Breast epithelium (tissue), 4 donors: ENCODE measurements at regions not wholly inside any gene's neighbourhood (a gene's known extent, or its start where the extent isn't known, plus 50 kb on each side); places are given as distances from the start of the nearest gene placed in this dataset.

Experiments used
- DNase-seq, 2 donors: peaks; one replicate each; pipeline ENCODE4 v3.0.0-alpha.2; 2019; ENCODE audit warnings: low spot score in 2 of 2
- H3K27ac ChIP-seq, 2 donors: fragments of 200-600 bp; sonication (generic) in 1 of 2; one replicate each; pipeline ENCODE4 v1.5.1; 2016 to 2019; ENCODE audit warnings: mild to moderate bottlenecking in 1 of 2
- H3K27me3 ChIP-seq, 2 donors: fragments of 200-600 bp; sonication (generic) in 1 of 2; one replicate each; pipeline versions ENCODE4 v1.5.1 to v1.6.0; 2017 to 2019; ENCODE audit warnings: control low read depth in 1 of 2, mild to moderate bottlenecking in 1 of 2
- H3K36me3 ChIP-seq: fragments of 200-600 bp; one replicate; pipeline ENCODE4 v1.5.1; 2019
- H3K4me1 ChIP-seq, 2 donors: fragments of 200-600 bp; sonication (generic); one replicate each; pipeline ENCODE4 v1.5.1; 2016 to 2019; ENCODE audit warnings: control low read depth in 1 of 2
- H3K4me3 ChIP-seq, 3 donors: fragments of 200-600 bp; sonication (generic); 1 replicate in 2 of 3; 2 replicates in 1 of 3; pipeline ENCODE4 v1.5.1; 2016 to 2019; ENCODE audit warnings: mild to moderate bottlenecking in 3 of 3, moderate library complexity in 2 of 3
- H3K9me3 ChIP-seq, 2 donors: fragments of 200-600 bp; sonication (generic) in 1 of 2; one replicate each; pipeline ENCODE4 v1.5.1; 2016 to 2019; ENCODE audit warnings: control low read depth in 1 of 2
- CTCF ChIP-seq, 3 donors: fragments of 450-650 bp; IDR thresholded peaks; one replicate each; pipeline ENCODE4 v1.5.1; 2016 to 2017; ENCODE audit warnings: antibody characterized with exemption in 3 of 3, mild to moderate bottlenecking in 3 of 3, moderate library complexity in 3 of 3
- POLR2A ChIP-seq: fragments of 450-650 bp; IDR thresholded peaks from one replicate; pipeline ENCODE4 v1.6.1; 2016; ENCODE audit warnings: antibody characterized with exemption, mild to moderate bottlenecking, moderate library complexity
- POLR2AphosphoS5 ChIP-seq, 3 donors: sonication (generic); formaldehyde crosslinking; IDR thresholded peaks; one replicate each; pipeline ENCODE4 v1.6.1; 2017; ENCODE audit warnings: antibody characterized with exemption in 3 of 3
- intact Hi-C: fragments of 100-400 bp; cut with DNase I; formaldehyde crosslinking; loops from one replicate; pipeline ENCODE4 v1.15.1; 2023; ENCODE audit warnings: low total_unique reads

- intact Hi-C loops, result no loop called here
- Histone ChIP-seq H3K4me3 (no peak overlapping the region), H3K9me3 (no peaks in the 10 kb centered on the region), H3K27me3 (no peaks in the 10 kb centered on the region), H3K27ac (no peak overlapping the region), H3K36me3 (no peaks in the 10 kb centered on the region), H3K4me1 (no peaks in the 10 kb centered on the region)
- no peak for DNase-seq
- TF ChIP-seq POLR2A (no peak), CTCF (IDR thresholded peaks at IDR 0.05) (no peak), POLR2AphosphoS5 (IDR thresholded peaks at IDR 0.05) (no peak)
Measured at GRCh38 chr3:176428552-176428951, 768.7 kb downstream of the TBL1XR1 start.

GRCh38 chr3:176426371-176426770 is 770.9 kb downstream of the TBL1XR1 start:
- intact Hi-C loops, result no loop called here
- H3K27ac ChIP-seq, result no peak overlapping the region
- no peak for DNase-seq

GRCh38 chr3:176416870-176417269 is 780.4 kb downstream of the TBL1XR1 start:
- Histone ChIP-seq H3K27ac (no peak overlapping the region), H3K4me1 (no peaks in the 10 kb centered on the region), H3K9me3 (no peaks in the 10 kb centered on the region), H3K36me3 (no peaks in the 10 kb centered on the region), H3K27me3 (no peaks in the 10 kb centered on the region), H3K4me3 (no peak overlapping the region)
- no peak for DNase-seq
- no peak for TF ChIP-seq POLR2A
- TF ChIP-seq POLR2AphosphoS5 (IDR thresholded peaks at IDR 0.05), result no peak
- TF ChIP-seq CTCF (IDR thresholded peaks at IDR 0.05), result no peak
- intact Hi-C loops, result no loop called here

More at GRCh38 chr3:176426371-176426770, 770.9 kb downstream of the TBL1XR1 start:
- TF ChIP-seq POLR2AphosphoS5 (IDR thresholded peaks at IDR 0.05) (no peak), POLR2A (no peak), CTCF (IDR thresholded peaks at IDR 0.05) (no peak)
- Histone ChIP-seq H3K27me3 (no peaks in the 10 kb centered on the region), H3K4me1 (no peaks in the 10 kb centered on the region), H3K36me3 (no peaks in the 10 kb centered on the region), H3K4me3 (no peak overlapping the region), H3K9me3 (no peaks in the 10 kb centered on the region)

- Histone ChIP-seq H3K27me3 (no peaks in the 10 kb centered on the region), H3K4me1 (no peaks in the 10 kb centered on the region), H3K27ac (no peak overlapping the region), H3K9me3 (no peaks in the 10 kb centered on the region), H3K36me3 (no peaks in the 10 kb centered on the region), H3K4me3 (no peak overlapping the region)
- intact Hi-C loops, result no loop called here
- no peak for DNase-seq
- no peak for TF ChIP-seq POLR2A
- TF ChIP-seq CTCF (IDR thresholded peaks at IDR 0.05), result no peak
- TF ChIP-seq POLR2AphosphoS5 (IDR thresholded peaks at IDR 0.05), result no peak
Measured at GRCh38 chr3:176415661-176416295, 781.5 kb downstream of the TBL1XR1 start.

GRCh38 chr3:176412771-176413170 is 784.5 kb downstream of the TBL1XR1 start:
- H3K27me3 ChIP-seq, result no peaks in the 10 kb centered on the region
- H3K27ac ChIP-seq, result no peak overlapping the region
- H3K9me3 ChIP-seq, result no peaks in the 10 kb centered on the region
- intact Hi-C loops, result no loop called here
- no peaks in the 10 kb centered on the region for H3K4me1 ChIP-seq
- DNase-seq, result no peak
- no peaks in the 10 kb centered on the region for H3K36me3 ChIP-seq
- no peak overlapping the region for H3K4me3 ChIP-seq
- TF ChIP-seq POLR2A, result no peak
- no peak for TF ChIP-seq POLR2AphosphoS5 (IDR thresholded peaks at IDR 0.05)
